Bronchial epithelial cell (primary cell): ENCODE measurements at regions not wholly inside any gene's neighbourhood (a gene's known extent, or its start where the extent isn't known, plus 50 kb on each side); places are given as distances from the start of the nearest gene placed in this dataset.

Experiments used
- DNase-seq: peaks from one replicate; pipeline ENCODE4 v3.0.0-alpha.2; 2010; ENCODE audit warnings: low read depth
- FAIRE-seq: peaks from 2 replicates; lab custom pipeline; 2011; peaks lifted over from hg19 to GRCh38; lab: Jason Lieb, UNC
- H3K27me3 ChIP-seq: 2 replicates; pipeline ENCODE4 v1.5.1; 2011; ENCODE audit warnings: low read length; ENCODE audit not compliant: control insufficient read depth, insufficient read depth
- H3K36me3 ChIP-seq: 2 replicates; pipeline ENCODE4 v1.5.1; 2011; ENCODE audit warnings: low read length; ENCODE audit not compliant: control insufficient read depth, insufficient read depth
- H3K4me3 ChIP-seq: 2 replicates; pipeline ENCODE4 v1.5.1; 2011; ENCODE audit warnings: mild to moderate bottlenecking, low read depth, low read length, control low read depth
- TF ChIP-seq, protein P1 (sequence below): IDR thresholded peaks from 2 replicates; pipeline ENCODE4 v1.5.1; 2011; ENCODE audit warnings: mild to moderate bottlenecking, moderate library complexity, low read length, control low read depth, inconsistent platforms; ENCODE audit not compliant: insufficient read depth, severe bottlenecking

DNA sequence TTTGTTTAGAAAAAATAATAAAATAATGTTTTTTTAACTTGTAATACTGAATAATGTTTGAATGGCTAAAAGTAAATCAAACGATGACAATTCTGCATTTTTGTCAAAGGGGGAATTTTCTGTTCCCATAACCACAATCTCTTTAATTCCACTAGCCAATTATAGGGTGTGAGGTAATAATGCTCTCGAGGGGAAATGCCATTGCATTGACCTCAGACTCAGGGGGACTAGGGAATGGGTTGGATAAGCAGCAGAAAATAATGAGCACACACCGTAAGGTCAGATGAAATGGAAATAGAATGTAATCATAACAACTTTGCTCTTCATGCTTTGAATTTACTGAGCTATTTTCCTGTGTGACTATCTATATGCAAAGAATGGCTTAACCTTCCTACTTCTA is 584.7 kb downstream of the RFPL4B start:
- Histone ChIP-seq H3K36me3 (no peaks in the 10 kb centered on the region), H3K27me3 (no peaks in the 10 kb centered on the region), H3K4me3 (no peak overlapping the region)
- DNase-seq: no peak
- no peak for FAIRE-seq
- TF ChIP-seq, protein P1, sequence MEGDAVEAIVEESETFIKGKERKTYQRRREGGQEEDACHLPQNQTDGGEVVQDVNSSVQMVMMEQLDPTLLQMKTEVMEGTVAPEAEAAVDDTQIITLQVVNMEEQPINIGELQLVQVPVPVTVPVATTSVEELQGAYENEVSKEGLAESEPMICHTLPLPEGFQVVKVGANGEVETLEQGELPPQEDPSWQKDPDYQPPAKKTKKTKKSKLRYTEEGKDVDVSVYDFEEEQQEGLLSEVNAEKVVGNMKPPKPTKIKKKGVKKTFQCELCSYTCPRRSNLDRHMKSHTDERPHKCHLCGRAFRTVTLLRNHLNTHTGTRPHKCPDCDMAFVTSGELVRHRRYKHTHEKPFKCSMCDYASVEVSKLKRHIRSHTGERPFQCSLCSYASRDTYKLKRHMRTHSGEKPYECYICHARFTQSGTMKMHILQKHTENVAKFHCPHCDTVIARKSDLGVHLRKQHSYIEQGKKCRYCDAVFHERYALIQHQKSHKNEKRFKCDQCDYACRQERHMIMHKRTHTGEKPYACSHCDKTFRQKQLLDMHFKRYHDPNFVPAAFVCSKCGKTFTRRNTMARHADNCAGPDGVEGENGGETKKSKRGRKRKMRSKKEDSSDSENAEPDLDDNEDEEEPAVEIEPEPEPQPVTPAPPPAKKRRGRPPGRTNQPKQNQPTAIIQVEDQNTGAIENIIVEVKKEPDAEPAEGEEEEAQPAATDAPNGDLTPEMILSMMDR: no peak

DNA sequence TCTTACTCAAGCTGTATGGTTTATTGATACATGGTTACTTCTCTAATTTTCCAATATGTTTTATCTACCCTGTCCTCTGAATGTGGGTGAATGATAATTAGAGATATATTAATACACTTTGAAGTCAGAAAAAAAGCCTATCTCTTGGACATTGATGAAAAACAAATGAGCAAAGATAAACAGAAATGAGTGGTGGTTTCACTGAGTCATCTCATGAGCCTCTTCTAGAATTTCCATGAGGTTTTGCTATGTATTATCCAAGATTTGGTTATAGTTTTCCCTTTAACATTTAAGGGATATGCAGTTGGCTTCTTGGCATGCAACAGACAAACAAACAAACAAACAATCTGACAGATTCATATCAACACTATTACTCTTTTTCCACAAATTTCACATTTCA is 586.8 kb downstream of the RFPL4B start:
- H3K36me3 ChIP-seq: no peaks in the 10 kb centered on the region
- no peaks in the 10 kb centered on the region for H3K27me3 ChIP-seq
- H3K4me3 ChIP-seq: no peak overlapping the region
- FAIRE-seq (no peak), DNase-seq (peak; percentile 18)
- TF ChIP-seq, protein P1: no peak

DNA sequence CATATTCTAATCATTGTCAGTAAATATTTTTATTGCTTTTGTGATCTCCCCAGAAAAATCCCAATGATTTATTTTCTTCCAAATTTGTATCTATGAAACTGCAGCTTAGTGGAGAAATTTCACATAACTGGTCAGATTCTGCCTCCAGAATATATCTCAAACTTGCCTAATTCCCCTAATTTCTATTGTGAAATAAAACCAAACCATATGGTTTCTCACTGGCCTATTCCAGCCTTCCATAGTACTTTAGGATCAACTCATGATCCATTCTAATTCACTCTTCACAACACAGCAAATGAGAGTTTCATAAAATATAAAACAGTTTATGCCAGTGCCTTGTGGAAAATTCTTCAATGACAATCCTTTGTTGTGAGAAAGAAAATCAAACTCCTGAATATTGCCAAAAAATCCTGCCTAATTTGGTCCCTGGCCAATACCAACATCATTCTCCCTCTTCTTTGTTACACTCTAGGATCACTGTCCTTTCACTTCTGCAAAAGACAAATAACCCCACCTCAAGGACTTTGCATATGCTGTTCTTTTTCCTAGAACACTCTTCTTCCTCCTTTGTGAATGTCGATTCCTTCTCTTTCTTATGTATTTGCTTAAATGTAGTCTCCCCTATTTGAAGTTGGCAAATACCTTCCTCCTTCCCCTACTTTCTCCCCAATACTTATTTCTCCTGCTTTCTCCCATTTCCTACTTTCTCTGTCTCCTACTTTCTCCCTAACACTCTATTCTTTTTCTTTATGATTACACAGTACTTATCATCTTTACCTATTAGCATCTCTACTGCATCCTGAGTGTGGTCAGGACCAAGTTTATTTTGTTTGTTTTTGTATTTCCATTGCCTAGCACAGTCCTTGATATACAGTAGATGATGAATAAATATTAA is 587.5 kb downstream of the RFPL4B start:
- H3K4me3 ChIP-seq: no peak overlapping the region
- DNase-seq (no peak), FAIRE-seq (no peak)
- no peaks in the 10 kb centered on the region for H3K27me3 ChIP-seq
- TF ChIP-seq, protein P1: no peak
- no peaks in the 10 kb centered on the region for H3K36me3 ChIP-seq

DNA sequence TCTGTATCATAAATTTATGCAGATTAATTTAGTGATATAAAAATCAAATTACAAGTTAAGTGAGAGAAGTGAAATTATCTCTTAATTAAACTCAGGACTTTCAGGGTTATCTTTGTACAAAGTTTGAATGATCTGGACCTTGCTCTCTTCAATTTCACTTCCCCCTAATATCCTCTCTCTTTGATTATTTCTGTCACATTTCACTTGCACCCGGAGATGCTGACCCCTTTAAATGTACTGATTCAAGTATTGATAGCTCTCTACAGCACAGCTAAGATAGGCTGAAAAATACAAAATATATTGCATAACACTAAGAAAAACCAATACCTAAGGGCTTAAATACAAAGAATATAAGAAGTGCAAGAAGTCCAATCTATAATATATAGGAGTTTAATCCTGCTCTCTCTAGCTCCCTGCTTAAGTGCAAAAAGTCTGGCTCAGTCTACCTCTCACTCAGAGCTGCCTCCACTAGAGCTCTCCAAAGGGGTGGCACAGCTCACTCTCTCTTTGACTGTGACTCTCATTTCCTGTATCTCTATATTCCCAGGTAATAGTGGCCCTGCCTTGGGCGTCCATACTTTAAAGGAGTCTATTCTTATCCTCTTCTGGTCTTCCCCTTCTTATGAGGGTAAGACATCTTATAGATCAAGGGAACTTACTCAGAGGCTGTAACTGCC is 588.4 kb downstream of the RFPL4B start:
- H3K27me3 ChIP-seq: no peaks in the 10 kb centered on the region
- H3K36me3 ChIP-seq: no peaks in the 10 kb centered on the region
- no peak for DNase-seq
- no peak overlapping the region for H3K4me3 ChIP-seq
- TF ChIP-seq, protein P1: no peak
- FAIRE-seq: no peak

DNA sequence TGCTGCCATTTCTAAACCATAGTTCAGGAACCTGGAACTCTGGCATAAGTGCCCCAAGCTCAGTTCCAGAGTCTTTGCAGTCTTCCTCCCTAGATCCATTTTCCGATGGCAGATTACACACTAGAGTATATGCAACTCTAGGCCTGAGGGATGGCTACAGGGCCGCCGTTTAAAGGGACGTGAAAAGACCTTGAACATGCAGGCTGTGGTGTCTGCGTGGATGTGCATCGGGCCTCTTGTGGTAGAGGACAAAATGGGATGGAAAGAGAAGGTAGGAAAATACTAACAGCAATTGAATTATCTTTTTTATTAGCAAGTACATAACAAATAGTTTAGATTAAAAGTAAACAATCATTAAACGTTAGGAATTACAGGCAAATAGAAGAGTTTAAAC is 588.9 kb downstream of the RFPL4B start:
- FAIRE-seq (no peak), DNase-seq (no peak)
- no peaks in the 10 kb centered on the region for H3K36me3 ChIP-seq
- no peak overlapping the region for H3K4me3 ChIP-seq
- no peaks in the 10 kb centered on the region for H3K27me3 ChIP-seq
- TF ChIP-seq, protein P1: no peak
